GM21423 (cell line): ENCODE measurements at regions not wholly inside any gene's neighbourhood (a gene's known extent, or its start where the extent isn't known, plus 50 kb on each side); places are given as distances from the start of the nearest gene placed in this dataset.
"Not testable (repeated sequence)": the region's sequence is repeated elsewhere in the genome, so short reads cannot be mapped to it uniquely, and the experiment has no call there.

ENCODE experiments used
- ATAC-seq: cut with Tn5 transposase; IDR thresholded peaks from one replicate; pipeline ENCODE4 v1.9.1; 2021; ENCODE audit warnings: mild to moderate bottlenecking, moderate library complexity; ENCODE audit not compliant: unreplicated experiment

DNA sequence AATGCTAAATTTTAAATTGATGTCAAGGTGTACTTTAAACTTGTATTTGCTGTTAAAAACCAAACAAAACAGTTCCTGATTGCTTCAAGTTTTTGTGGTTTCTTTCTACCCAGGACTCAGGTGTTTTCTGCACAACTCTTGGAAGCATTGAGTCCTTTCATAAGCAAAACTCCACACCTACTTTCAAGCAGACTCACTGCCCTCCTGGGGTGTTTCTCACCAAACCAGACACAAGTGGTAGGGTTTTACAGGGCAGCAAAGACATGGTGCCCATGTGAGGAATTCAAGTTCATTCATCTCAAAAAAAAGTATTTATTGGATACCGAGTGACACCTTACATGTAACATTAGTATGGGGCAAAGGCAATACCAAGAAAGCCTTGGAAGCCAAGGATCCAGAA is 146.7 kb upstream of the BNIP2 start:
- no peak for ATAC-seq

DNA sequence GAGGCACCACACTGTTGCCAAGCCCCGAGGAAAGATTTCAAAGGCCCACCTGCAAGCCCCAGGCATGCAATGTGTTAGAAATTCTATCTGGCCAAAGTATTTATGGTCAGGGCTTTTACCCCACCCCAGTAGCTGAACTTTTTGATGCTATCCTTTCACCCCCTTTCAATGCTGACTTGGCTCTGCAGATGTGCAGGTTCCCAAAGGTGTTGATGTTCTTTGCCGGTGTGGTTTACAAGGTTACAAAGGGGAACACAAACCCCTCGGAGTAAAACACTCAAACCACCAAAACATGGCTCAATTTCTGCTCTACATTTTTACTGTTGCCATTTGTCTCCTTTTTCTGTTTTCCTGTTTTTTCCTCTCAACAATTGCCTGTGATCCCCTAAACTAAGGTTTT is 145.4 kb upstream of the BNIP2 start:
- no peak for ATAC-seq

DNA sequence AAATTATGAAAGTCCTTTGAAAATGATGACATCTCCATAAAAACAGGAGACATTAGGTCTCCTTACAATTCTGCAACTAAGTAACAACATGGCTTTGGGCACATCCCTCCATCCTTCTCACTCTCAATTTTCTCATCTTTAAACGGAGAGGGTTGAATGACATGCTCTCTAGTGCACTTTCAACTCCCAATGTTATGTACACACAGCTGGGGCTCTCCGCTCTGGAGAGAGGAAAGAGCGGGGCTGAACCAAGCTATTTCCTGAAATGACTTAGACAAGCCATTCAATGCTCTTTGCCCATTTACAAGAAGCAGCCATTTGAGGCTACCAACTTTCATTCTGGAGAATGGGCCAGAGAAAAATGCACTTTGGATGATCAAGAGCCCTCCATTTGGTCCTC is 144.2 kb upstream of the BNIP2 start:
- ATAC-seq, result no peak

DNA sequence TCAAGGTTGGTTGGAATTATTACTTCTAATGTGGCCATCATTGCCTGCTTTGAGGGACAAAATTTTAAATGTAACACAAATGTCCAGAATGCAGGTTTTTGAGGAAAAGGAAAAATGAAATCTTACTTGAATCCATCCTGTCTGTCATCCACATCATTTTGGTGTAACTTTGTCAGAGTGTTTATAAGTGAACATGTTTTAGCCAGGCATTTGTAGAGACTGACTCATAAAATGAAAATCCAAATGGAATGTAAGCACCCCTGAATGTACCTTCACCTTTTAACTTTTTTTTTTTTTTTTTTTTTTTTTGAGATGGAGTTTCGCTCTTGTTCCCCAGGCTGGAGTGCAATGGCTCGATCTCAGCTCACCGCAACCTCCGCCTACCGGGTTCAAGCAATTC is 141.8 kb upstream of the BNIP2 start:
- no peak for ATAC-seq

DNA sequence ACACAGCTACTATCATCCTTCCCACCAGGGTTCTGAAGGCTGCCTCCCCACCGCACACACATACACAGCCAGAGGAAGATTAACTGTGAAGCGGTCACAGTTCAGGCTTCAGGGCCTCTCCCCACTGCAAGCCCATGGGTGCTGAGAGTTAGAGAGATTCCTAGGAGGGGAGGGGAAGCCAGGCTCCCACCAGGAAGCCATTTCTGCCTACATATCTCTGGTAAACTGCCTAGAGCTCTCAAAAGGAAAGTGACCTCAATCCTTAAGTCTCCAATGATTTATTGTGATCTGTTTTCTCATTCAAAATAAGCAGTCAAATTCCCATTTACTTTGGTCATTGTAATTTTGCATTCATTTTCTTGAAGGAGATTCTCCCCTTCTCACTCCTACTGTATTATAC is 141.0 kb upstream of the BNIP2 start:
- ATAC-seq, result no peak

DNA sequence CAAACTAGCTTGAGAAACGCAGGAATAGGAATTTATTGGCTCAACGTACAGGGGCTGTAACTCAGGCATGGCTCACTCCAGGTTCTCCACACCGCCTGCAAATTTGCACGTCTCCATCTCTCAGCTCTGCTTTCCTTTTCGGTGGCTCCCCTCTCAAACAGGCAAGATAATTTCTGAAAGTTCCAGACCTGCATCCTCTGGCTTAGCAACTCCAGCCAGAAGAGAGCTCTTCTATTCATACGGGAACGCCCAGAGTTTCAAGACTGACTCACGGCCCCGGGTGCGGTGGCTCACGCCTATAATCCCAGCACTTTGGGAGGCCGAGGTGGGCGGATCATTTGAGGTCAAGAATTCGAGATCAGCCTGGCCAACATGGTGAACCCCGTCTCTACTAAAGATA is 139.7 kb upstream of the BNIP2 start:
- ATAC-seq, result no peak

DNA sequence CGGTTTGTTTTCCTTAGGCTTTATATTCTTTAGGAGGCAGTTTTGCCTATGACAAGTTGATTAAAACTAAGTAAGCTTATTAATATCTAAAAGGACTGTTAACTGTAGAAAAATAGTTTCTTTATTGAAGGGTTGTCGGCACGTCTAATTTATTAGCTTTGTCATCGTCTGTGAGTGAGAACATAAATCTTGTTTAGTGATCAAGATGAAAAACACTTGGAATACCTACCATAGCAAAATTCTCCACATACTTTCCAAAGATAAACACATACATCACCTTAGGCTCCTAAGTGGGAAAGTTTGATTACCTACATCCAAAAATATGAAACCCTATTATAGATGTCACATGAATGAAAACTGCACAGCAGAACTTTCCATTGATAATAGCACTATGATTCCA is 139.1 kb upstream of the BNIP2 start:
- ATAC-seq, result no peak

DNA sequence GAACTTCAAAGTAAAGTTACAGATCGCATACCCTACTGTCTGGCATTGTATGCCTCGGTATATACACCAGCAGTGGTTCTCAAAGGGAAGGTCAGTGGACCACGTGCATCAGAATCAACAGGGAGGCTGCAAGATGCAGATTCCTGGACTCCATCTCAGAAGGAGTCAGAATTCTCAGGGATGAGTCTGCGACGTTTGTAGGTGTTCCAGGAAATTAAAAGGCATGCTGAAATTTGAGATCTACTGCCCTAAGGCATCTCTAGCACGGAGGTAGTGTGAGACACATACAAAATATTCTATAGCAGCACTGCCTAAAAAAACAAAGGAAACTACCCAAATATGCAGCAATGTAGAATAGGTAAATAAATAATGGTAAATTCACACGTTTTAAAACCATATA is 136.8 kb upstream of the BNIP2 start:
- ATAC-seq, result no peak

DNA sequence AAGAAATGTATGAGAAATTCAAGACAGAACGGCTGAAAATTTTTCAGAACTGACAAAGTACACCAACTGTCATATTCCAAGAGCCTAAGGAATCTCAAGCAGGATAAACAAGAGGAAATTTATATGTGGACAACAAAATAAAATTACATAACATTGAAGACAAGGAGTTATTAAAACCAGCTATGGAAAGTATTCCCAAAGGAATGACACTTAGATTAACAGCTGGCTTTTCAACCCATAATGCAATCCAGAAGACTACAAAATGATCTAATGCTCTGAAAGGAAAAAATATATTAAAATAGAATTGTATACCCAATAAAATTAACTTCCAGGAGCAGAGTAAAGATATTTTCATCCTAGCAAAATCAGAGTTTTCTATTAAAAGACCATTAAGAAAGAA is 132.2 kb upstream of the BNIP2 start:
- ATAC-seq, result no peak

DNA sequence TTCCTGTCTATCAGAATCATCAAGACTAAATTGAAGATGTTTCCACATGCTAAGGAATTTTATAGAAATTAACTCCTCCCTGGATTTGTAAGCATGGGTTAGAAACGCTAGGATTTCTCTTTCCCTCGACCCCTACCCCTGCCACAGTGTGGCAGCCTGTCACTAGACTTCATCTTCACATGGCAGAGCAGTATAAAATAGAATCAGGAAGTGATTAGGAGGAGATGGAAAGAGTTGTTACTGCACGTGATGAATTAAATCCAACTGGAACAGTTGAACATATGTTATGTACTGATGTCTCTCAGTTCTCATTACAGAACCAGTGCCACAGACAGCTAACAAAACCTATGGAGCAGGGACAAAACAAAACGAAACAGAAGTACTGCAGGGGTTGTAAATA is 130.0 kb upstream of the BNIP2 start:
- ATAC-seq, result no peak

DNA sequence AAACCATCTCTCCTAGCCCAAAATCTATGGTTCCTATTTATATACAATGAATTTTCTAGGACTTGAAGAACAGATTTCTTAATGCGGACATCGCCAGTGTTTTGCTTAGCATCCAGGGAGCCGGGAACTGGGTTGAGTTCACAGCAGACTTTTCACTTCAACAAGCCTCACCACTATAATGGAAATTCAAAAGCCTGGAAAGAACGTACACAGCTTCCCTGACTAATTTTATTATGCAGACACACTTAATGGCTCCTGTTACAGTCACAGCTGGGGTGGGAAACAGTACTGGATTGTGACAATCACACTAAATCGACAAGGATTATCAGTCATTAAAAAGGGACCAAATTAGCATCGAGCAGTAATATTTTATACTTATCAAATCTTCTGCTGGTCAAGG is 129.2 kb upstream of the BNIP2 start:
- no peak for ATAC-seq

DNA sequence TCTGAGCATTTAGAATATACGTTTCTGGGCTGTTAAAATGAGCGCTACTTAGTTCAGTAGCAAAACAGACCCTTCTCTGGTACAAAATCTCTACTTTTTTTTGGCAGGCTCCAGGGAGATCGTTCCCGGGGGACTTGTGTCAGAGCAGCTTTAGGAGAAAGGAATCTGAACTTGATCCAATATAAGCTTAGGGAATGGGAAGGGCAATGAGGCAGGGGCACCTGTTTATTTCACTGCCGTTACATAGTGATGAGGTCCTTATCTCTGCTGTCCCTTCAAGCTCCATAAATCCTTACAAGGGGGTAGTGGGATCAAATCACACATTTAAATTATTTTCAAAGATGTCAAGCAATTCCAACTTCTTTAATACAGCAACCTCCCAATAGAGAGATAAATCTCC is 128.7 kb upstream of the BNIP2 start:
- ATAC-seq, result no peak

DNA sequence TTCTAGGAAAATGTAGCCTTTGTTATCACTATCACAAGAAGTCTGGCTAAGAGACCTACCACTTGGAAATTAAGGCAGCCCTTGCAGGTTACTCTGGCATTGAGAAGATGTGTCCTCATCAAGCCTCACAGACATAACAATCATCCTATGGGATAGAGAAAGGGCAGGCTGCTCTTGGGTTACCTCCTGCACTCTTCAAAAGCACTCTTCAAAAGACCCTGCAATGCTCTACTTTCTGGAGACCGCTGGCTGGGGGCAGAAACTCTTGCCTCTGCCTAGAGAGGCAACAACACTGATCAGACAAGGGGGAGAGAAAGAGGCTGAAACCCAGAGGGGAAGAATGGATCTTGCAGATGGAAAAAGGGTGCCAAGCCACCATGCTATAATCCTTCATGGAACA is 127.9 kb upstream of the BNIP2 start:
- ATAC-seq, result no peak

DNA sequence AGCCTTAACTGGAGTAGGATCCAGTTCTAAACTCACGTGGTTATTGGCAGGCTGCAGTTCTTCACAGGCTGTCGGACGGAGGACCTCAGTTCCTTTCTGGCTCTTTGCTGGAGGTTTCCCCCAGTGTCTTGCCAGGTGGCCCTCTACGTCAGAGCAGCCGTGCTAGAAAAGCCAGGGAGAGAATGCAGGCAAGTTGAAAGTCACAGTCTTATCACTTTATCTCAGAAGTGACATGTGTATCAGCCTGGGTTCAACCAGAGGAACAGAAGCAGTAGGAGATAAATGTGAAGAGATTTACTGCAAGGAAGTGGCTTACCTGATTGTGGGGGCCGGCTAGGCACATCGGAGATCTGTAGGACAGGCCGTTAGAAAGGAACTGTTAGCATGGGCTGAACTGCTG is 125.3 kb upstream of the BNIP2 start:
- ATAC-seq, result no peak

DNA sequence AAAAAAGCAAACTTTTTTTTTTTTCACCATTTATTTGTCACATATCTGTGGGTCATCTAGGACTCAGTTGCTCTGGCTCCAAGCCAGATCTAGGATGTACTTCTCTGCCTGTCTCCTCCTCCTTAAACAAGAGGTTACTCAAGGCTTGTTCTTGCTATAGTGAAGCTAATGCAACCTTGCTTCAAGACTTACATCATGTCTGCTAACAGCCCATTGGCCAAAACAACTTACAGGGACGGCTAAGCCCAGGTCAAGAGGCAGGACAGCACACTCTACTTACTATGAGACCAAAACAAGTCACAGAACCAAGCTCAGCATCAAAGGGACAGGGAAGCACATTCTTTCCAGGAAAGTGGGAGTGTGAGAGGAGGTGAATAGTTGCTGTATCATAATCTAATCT is 123.8 kb upstream of the BNIP2 start:
- no peak for ATAC-seq

DNA sequence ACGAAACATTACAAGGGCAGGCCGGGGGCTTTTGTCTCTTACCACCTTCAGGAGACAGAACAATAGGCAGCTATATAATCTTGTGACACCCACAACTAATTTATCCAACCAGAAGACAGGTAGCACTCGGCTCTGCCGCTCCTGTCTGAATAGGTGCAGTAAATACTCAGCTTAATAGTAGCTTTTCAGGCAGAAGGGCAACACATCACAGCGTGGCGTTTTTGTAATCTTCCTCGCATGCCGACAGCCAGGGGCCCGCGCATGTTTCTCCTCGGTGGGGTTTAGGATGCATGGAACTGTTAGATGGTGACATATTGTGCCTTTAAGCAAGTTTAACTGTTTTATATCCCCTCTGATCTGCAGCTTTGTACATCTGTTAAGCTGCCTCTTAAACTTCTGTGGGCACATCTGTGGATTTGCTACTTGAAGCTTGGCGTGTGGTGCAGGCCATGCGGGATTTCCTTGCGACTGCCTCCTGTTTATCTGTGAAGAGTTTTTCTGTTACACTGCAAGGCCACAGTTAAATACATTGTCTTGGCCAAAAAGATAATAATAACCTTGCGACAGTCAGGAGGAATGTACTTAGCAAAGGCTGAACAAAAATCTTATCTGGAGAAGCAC is 123.2 kb upstream of the BNIP2 start:
- no peak for ATAC-seq

DNA sequence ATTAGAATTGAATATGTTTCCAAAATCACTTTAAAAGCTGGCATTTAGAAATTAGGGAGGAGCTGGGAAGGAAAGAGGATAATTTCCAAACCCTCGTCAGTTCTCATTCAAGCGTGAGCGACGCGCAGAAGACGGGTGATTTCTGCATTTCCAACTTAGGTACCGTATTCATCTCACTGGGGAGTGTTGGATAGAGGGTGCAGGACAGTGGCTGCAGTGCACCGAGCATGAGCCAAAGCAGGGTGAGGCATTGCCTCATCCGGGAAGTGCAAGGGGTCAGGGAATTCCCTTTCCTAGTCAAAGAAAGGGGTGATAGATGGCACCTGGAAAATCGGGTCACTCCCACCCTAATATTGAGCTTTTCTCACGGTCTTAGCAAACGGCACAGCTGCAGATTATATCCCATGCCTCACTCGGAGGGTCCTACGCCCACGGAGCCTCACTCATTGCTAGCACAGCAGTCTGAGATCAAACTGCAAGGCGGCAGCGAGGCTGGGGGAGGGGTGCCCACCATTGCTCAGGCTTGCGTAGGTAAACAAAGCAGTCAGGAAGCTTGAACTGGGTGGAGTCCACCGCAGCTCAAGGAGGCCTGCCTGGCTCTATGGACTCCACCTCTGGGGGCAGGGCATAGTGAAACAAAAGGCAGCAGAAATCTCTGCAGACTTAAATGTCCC is 114.3 kb upstream of the BNIP2 start:
- not testable (repeated sequence) for ATAC-seq

DNA sequence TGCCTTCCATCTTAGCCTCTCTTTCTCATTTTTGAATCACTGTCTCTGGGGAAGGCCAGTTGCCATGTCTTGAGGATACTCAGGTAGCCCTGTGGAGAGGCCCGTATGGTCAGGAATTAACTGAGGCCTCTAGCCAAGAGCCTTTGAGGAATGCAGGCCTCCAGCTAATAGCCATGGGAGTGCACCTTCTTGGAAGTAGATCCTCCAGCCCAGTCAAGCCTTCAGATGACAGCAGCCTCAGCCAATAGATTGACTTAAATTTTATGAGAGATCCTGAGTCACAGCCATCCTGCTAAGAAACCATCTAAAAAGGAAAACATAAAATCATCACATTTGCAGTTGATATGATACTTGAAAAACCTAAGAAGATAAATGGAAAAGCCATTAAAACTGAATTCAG is 112.5 kb upstream of the BNIP2 start:
- ATAC-seq, result no peak

DNA sequence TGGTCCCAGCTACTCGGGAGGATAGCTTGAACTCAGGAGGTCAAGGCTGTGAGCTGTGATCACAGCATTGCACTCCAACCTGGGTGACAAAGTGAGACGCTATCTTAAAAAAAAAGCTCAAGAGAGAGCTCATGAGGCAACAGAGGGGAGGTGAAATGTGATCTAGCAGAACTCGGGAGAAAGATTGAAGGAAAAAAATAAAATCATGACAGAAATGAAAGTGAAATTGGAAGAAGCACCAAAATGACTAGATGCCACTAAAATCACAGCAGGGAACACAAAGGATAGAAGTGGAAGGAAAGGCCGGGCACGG is 109.4 kb upstream of the BNIP2 start:
- ATAC-seq, result no peak

DNA sequence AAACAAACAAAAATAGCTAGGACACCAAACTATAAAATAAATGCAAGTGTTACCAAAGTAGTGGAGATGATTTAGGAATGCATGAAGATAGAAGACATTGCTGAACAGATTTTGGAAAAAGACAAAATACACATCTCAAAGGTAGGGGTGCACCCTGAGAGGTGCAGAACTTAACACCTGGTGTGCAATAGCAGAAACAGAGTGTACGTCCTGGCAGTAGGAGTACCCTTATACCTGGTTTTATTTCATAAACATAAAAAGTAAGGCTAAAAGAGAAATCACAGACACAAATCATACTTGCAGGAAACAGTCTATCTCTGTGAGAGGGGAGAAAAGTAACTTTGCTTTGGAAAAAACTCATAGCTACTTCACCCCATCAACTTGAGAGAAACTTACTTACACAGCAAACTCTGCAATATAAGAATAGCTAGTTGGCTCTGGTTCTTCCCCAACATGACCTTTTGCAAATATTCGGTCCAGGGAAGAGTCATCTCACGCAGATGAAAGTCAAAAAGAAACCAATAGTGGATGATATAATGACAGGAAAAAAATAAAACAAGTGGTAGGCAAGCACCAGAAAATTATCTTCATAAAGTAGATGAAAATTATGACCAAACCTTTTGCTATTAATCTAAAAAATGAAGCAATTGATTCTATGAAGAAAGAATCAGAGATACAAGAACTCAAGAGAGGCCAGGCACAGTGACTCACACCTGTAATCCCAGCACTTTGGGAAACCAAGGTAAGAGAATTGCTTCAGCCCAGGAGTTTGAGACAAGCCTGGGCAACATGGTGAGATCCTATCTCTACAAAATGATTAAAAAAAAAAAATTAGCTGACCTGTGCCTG is 108.9 kb upstream of the BNIP2 start:
- no peak for ATAC-seq

DNA sequence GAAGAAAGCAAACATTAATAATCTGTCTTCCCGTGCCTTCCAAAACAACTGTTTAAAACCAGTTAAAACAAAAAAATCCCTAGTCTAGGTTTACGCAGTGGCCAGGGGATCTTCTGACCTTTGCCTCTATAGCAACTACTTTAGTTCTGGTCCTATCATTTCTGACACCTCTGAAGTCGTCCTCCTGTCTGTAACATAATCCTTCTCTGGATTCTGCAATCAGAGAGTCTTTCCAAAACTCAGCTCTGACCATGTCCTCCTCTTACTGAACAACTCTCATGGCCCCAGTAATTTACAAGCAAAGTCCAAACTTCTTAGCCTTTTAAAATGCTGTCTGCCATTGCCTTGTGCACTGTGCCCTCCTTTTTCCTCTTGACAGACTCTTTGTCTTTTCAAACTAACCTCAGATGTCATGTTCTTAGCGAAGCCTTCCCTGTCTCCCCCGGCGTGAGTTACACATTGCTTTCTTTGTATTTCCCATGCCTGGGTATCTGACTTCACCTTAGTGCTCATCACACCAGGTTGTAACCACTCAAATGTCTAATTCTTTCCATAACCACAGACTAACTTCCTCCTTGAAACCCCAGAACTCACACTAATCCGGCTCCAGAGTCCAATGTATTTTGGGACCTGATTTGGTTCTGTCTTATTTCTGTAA is 105.2 kb upstream of the BNIP2 start:
- no peak for ATAC-seq

DNA sequence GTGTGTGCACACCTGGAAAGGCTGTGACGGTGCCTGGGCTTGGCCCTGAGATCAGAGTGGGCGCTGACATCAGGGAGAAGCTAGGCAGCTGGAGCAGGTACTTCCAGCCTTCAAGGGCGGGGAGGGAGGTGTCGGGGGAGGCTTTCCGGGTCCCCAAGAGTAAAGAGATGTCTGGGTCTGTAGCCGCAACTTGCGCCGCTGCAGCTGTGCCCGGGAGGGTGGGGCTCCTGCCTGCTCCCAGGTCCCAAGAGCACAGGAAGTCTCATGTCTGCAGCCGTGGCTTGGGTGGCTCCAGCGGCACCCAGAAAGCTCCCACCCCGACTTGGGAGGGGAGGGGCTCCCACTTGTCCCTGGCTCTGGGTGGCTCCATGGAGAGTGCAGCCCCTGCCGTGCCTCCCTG is 103.2 kb upstream of the BNIP2 start:
- no peak for ATAC-seq
